DND-41 (cell line): ENCODE measurements at regions not wholly inside any gene's neighbourhood (a gene's known extent, or its start where the extent isn't known, plus 50 kb on each side); places are given as distances from the start of the nearest gene placed in this dataset.

Experiments used
- CTCF ChIP-seq: IDR thresholded peaks from 2 replicates; pipeline ENCODE4 v1.5.1; 2012; ENCODE audit warnings: borderline replicate concordance, low read length, moderate library complexity, mild to moderate bottlenecking; ENCODE audit not compliant: poor library complexity, severe bottlenecking; ENCODE audit errors: extremely low read depth
- EZH2 ChIP-seq: IDR thresholded peaks from 3 replicates; pipeline ENCODE4 v1.6.1; 2012; ENCODE audit warnings: borderline replicate concordance, low read depth, mild to moderate bottlenecking, moderate library complexity, low read length, inconsistent platforms; ENCODE audit not compliant: severe bottlenecking

DNA sequence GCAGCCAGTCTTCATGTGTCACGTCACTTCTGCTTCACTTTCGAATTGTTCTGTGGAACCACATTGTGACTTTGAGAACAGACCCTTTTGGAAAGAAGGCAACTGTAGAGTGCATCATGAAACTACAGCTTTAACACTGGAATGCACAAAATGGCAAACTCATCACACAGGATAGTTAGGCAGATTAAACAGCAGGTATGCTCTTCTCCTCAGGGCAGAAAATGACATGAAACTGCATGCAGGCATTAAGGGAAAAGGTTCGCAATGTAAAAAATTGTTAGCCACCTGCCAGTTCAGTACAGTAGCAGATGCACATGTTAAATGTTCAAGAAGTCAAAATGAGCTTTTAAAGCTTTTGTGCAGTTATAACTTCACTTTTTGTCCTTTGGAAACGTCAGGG lies 864.6 kb upstream of the IGFBP7 start:
- TF ChIP-seq CTCF (no peak), EZH2 (no peak)
